Upper lobe of left lung (tissue), 6 donors: ENCODE measurements at regions not wholly inside any gene's neighbourhood (a gene's known extent, or its start where the extent isn't known, plus 50 kb on each side); places are given as distances from the start of the nearest gene placed in this dataset.
"Not testable (repeated sequence)": the region's sequence is repeated elsewhere in the genome, so short reads cannot be mapped to it uniquely, and the experiment has no call there.

Source experiments
- ATAC-seq, 2 donors: fragments of 200-7000 bp; cut with Tn5 transposase; one replicate each; pipeline ENCODE4 v1.9.1; 2022; ENCODE audit warnings: mild to moderate bottlenecking in 2 of 2, moderate library complexity in 2 of 2; ENCODE audit not compliant: low FRiP score in 2 of 2
- DNase-seq, 2 donors: peaks; one replicate each; pipeline ENCODE4 v3.0.0-alpha.2; 2019 to 2020
- H3K27ac ChIP-seq, 4 donors: fragments of 200-600 bp; sonication (generic); one replicate each; pipeline ENCODE4 v1.5.1; 2016 to 2019
- H3K27me3 ChIP-seq, 4 donors: fragments of 200-600 bp; sonication (generic); one replicate each; pipeline ENCODE4 v1.5.1; 2017 to 2019
- H3K36me3 ChIP-seq, 4 donors: fragments of 200-600 bp; sonication (generic); one replicate each; pipeline ENCODE4 v1.5.1; 2016 to 2019
- H3K4me1 ChIP-seq, 4 donors: fragments of 200-600 bp; sonication (generic); one replicate each; pipeline ENCODE4 v1.5.1; 2018 to 2019
- H3K4me3 ChIP-seq, 4 donors: fragments of 200-600 bp; sonication (generic); one replicate each; pipeline ENCODE4 v1.5.1; 2017 to 2019; ENCODE audit warnings: mild to moderate bottlenecking in 2 of 4, moderate library complexity in 1 of 4
- H3K9me3 ChIP-seq, 4 donors: fragments of 200-600 bp; sonication (generic); one replicate each; pipeline ENCODE4 v1.5.1; 2018 to 2019
- CTCF ChIP-seq, 6 experiments: fragments of 450-650 bp in 4 of 6; fragments of 200-600 bp in 2 of 6; sonication (generic) in 2 of 6; IDR thresholded peaks; one replicate each; pipeline ENCODE4 v1.5.1; 2016 to 2019; ENCODE audit warnings: antibody characterized with exemption in 6 of 6
- EP300 ChIP-seq, 4 donors: sonication (generic); formaldehyde crosslinking; IDR thresholded peaks; one replicate each; pipeline ENCODE4 v1.5.1; 2017; ENCODE audit warnings: antibody characterized with exemption in 4 of 4, control low read depth in 2 of 4
- POLR2A ChIP-seq, 4 donors: fragments of 450-650 bp; IDR thresholded peaks; one replicate each; pipeline ENCODE4 v1.5.1; 2016 to 2017; ENCODE audit warnings: antibody characterized with exemption in 4 of 4, mild to moderate bottlenecking in 2 of 4
- POLR2AphosphoS5 ChIP-seq, 2 donors: sonication (generic); formaldehyde crosslinking; IDR thresholded peaks; one replicate each; pipeline ENCODE4 v1.5.1; 2017; ENCODE audit warnings: antibody characterized with exemption in 2 of 2
- WGBS, 2 donors: methylation state at CpG; one replicate each; pipeline ENCODE4 v1.1.5; 2017 to 2018; 5-methylcytosine and 5-hydroxymethylcytosine counted together
- donor health status: DM: no; HTN: no; CAD: no; lungs with moderate emphysema.
- donor health status: DM: no; HTN: yes; CAD: no; lungs with severe emphysema.

GRCh38 chr4:84319124-84319523 lies 180.0 kb downstream of the NKX6-1 start:
- DNase-seq (peak in 1 of 2 donors; percentile 71), ATAC-seq (peak; percentile 43 to 94)
- no peak overlapping the region for H3K27ac ChIP-seq
- no peaks in the 10 kb centered on the region for H3K27me3 ChIP-seq
- no peak overlapping the region for H3K4me3 ChIP-seq
- no peaks in the 10 kb centered on the region for H3K4me1 ChIP-seq
- 55 to 67% methylated on average over 4 of the region's 4 CpGs for WGBS, 2 donors
- no peaks in the 10 kb centered on the region for H3K9me3 ChIP-seq
- H3K36me3 ChIP-seq = no peaks in the 10 kb centered on the region
- no peak for TF ChIP-seq CTCF (IDR thresholded peaks at IDR 0.05)
- TF ChIP-seq POLR2A (IDR thresholded peaks at IDR 0.05) = no peak
- no peak for TF ChIP-seq EP300 (IDR thresholded peaks at IDR 0.05)
- TF ChIP-seq POLR2AphosphoS5 (IDR thresholded peaks at IDR 0.05) = no peak

GRCh38 chr4:84317513-84317912 lies 181.6 kb downstream of the NKX6-1 start:
- ATAC-seq = no peak
- H3K4me1 ChIP-seq = no peaks in the 10 kb centered on the region
- TF ChIP-seq POLR2AphosphoS5 (IDR thresholded peaks at IDR 0.05) (no peak), EP300 (IDR thresholded peaks at IDR 0.05) (no peak), POLR2A (IDR thresholded peaks at IDR 0.05) (no peak), CTCF (IDR thresholded peaks at IDR 0.05) (no peak)
- no peaks in the 10 kb centered on the region for H3K9me3 ChIP-seq
- H3K4me3 ChIP-seq = no peak overlapping the region
- H3K36me3 ChIP-seq = no peaks in the 10 kb centered on the region
- H3K27ac ChIP-seq = no peak overlapping the region
- no peak for DNase-seq
- no peaks in the 10 kb centered on the region for H3K27me3 ChIP-seq

GRCh38 chr4:84312426-84313012 lies 186.6 kb downstream of the NKX6-1 start:
- Histone ChIP-seq H3K27me3 (no peaks in the 10 kb centered on the region), H3K36me3 (no peaks in the 10 kb centered on the region), H3K4me1 (no peaks in the 10 kb centered on the region), H3K9me3 (no peaks in the 10 kb centered on the region), H3K27ac (no peak overlapping the region), H3K4me3 (no peak overlapping the region)
- ATAC-seq (no peak), DNase-seq (peak in 1 of 2 donors; percentile 37)
- TF ChIP-seq EP300 (IDR thresholded peaks at IDR 0.05) (no peak), CTCF (IDR thresholded peaks at IDR 0.05) (no peak), POLR2A (IDR thresholded peaks at IDR 0.05) (no peak), POLR2AphosphoS5 (IDR thresholded peaks at IDR 0.05) (no peak)
- 81 to 84% methylated on average over 6 of the region's 6 CpGs for WGBS, 2 donors

GRCh38 chr4:84309191-84309590 lies 189.9 kb downstream of the NKX6-1 start:
- ATAC-seq (no peak), DNase-seq (no peak)
- Histone ChIP-seq H3K4me1 (no peaks in the 10 kb centered on the region), H3K36me3 (no peaks in the 10 kb centered on the region), H3K9me3 (no peaks in the 10 kb centered on the region), H3K27ac (no peak overlapping the region), H3K4me3 (no peak overlapping the region), H3K27me3 (no peaks in the 10 kb centered on the region)
- no peak for TF ChIP-seq POLR2A (IDR thresholded peaks at IDR 0.05)
- no peak for TF ChIP-seq CTCF (IDR thresholded peaks at IDR 0.05)
- TF ChIP-seq POLR2AphosphoS5 (IDR thresholded peaks at IDR 0.05) = no peak
- TF ChIP-seq EP300 (IDR thresholded peaks at IDR 0.05) = no peak
- 92 to 93% methylated on average over 3 of the region's 3 CpGs for WGBS, 2 donors

GRCh38 chr4:84298719-84299254 lies 200.3 kb downstream of the NKX6-1 start:
- H3K27me3 ChIP-seq, H3K36me3 ChIP-seq, H3K9me3 ChIP-seq, H3K4me1 ChIP-seq, ATAC-seq, H3K4me3 ChIP-seq, H3K27ac ChIP-seq: not testable (repeated sequence)
- 74 to 77% methylated on average over 27 of the region's 27 CpGs for WGBS, 2 donors
- DNase-seq = peak in 1 of 2 donors; percentile 20
